IPS-NIHi7 (cell line): ENCODE measurements at regions not wholly inside any gene's neighbourhood (a gene's known extent, or its start where the extent isn't known, plus 50 kb on each side); places are given as distances from the start of the nearest gene placed in this dataset.
A peak's percentile ranks its signal among the peaks of the same experiment; 100 is the strongest.

Source experiments
- DNase-seq: peaks from one replicate; pipeline ENCODE4 v3.0.0; 2012; ENCODE audit warnings: mixed read lengths; ENCODE audit errors: extremely low spot score

GRCh38 chr2:122481717-122482116, 726.3 kb downstream of the TSN start:
- DNase-seq: peak; percentile 18

- DNase-seq: no peak
Measured at GRCh38 chr2:122486086-122486485, 730.6 kb downstream of the TSN start.

GRCh38 chr2:122486705-122487415, 731.4 kb downstream of the TSN start:
- DNase-seq: no peak

GRCh38 chr2:122491011-122491410, 735.6 kb downstream of the TSN start:
- DNase-seq: no peak

GRCh38 chr2:122500316-122501105, 745.1 kb downstream of the TSN start:
- DNase-seq: no peak

GRCh38 chr2:122506620-122507019, 751.2 kb downstream of the TSN start:
- no peak for DNase-seq

- no peak for DNase-seq
Measured at GRCh38 chr2:122507261-122507660, 751.8 kb downstream of the TSN start.

GRCh38 chr2:122512091-122512490, 756.6 kb downstream of the TSN start:
- DNase-seq: no peak

- DNase-seq: no peak
Measured at GRCh38 chr2:122514451-122514996, 759.1 kb downstream of the TSN start.

GRCh38 chr2:122515731-122516290, 760.4 kb downstream of the TSN start:
- DNase-seq: no peak

GRCh38 chr2:122516775-122517174, 761.3 kb downstream of the TSN start:
- peak; percentile 46 for DNase-seq

- no peak for DNase-seq
Measured at GRCh38 chr2:122519366-122519765, 763.9 kb downstream of the TSN start.

GRCh38 chr2:122519821-122520611, 764.6 kb downstream of the TSN start:
- no peak for DNase-seq

- peak; percentile 28 for DNase-seq
Measured at GRCh38 chr2:122523143-122523542, 767.7 kb downstream of the TSN start.

- no peak for DNase-seq
Measured at GRCh38 chr2:122523981-122524380, 768.5 kb downstream of the TSN start.

GRCh38 chr2:122525336-122525735, 769.9 kb downstream of the TSN start:
- no peak for DNase-seq

- no peak for DNase-seq
Measured at GRCh38 chr2:122528061-122528460, 772.6 kb downstream of the TSN start.

- DNase-seq: no peak
Measured at GRCh38 chr2:122528958-122529705, 773.7 kb downstream of the TSN start.

GRCh38 chr2:122530814-122531213, 775.4 kb downstream of the TSN start:
- no peak for DNase-seq

GRCh38 chr2:122531290-122532071, 776.0 kb downstream of the TSN start:
- DNase-seq: peak; percentile 88

GRCh38 chr2:122532072-122532344, 776.6 kb downstream of the TSN start:
- DNase-seq: no peak
